ENCODE measurements at regions not wholly inside any gene's neighbourhood (a gene's known extent, or its start where the extent isn't known, plus 50 kb on each side); places are given as distances from the start of the nearest gene placed in this dataset.
A peak's percentile ranks its signal among the peaks of the same experiment; 100 is the strongest.

- DNase-seq = no peak
- no peak overlapping the region for H3K27ac Mint-ChIP-seq
- CTCF ChIA-PET = no interaction called here
- H3K9me3 Mint-ChIP-seq = peaks cover 31% of the 10 kb centered on the region
- H3K4me1 Mint-ChIP-seq = no peaks in the 10 kb centered on the region
- H3K4me3 Mint-ChIP-seq = no peak overlapping the region
- no peaks in the 10 kb centered on the region for H3K36me3 Mint-ChIP-seq
- no peaks in the 10 kb centered on the region for H3K27me3 Mint-ChIP-seq
Measured at GRCh38 chr19:28257396-28257795, 955.6 kb downstream of the UQCRFS1 start.

DNA sequence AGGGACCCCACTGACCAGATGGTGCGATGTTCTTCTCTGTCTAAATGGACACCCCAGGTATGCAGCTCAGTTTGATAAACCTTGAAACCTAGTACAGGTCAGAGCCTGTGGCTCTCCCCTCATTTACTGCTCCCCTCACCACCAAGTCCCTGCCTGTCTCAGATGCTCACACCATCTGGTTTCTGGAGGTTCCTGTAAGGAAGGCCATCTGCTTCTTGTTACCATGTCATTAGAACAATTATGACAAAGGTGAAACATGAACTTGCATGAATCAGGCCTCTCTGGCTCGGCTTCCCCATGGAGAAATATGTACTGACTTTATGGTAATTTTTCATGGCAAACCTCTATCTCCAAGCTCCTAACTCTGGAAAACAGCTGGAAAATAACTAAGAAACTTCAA, 965.7 kb downstream of the UQCRFS1 start:
- CTCF ChIA-PET = interaction anchor here (0.7 kb wide), 1 partner anchor 275 kb away, joined by 3 read pairs; no protein-coding TSS in a partner anchor
- H3K9me3 Mint-ChIP-seq = peaks cover 22% of the 10 kb centered on the region
- no peaks in the 10 kb centered on the region for H3K4me1 Mint-ChIP-seq

DNA sequence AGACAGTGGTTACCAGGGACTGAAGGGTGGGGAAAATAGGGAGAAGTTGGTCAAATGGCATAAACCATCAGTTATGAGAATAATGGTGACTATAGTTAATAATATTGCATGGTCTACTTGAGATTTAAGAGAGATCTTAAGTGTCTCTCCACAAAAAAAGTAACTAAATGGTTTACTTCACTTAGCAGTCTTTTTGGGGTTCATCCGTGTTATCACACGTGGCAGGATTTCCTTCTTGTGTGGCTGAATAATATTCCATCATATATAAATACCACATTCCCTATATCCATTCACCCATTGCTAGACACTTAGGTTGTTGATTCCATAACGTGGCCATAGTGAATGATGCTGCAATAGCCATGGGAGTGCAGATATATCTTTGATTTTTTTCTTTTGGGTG, 967.0 kb downstream of the UQCRFS1 start:
- H3K36me3 Mint-ChIP-seq = no peaks in the 10 kb centered on the region
- DNase-seq = no peak
- no peak overlapping the region for H3K27ac Mint-ChIP-seq
- H3K4me3 Mint-ChIP-seq = no peak overlapping the region
- no peaks in the 10 kb centered on the region for H3K27me3 Mint-ChIP-seq
- CTCF ChIA-PET = no interaction called here
- H3K4me1 Mint-ChIP-seq = no peaks in the 10 kb centered on the region
- H3K9me3 Mint-ChIP-seq = peaks cover 22% of the 10 kb centered on the region

More for the DNA sequence above, 965.7 kb downstream of the UQCRFS1 start:
- DNase-seq = no peak
- Mint-ChIP-seq H3K27me3 (no peaks in the 10 kb centered on the region), H3K4me3 (no peak overlapping the region), H3K27ac (no peak overlapping the region), H3K36me3 (no peaks in the 10 kb centered on the region)

DNA sequence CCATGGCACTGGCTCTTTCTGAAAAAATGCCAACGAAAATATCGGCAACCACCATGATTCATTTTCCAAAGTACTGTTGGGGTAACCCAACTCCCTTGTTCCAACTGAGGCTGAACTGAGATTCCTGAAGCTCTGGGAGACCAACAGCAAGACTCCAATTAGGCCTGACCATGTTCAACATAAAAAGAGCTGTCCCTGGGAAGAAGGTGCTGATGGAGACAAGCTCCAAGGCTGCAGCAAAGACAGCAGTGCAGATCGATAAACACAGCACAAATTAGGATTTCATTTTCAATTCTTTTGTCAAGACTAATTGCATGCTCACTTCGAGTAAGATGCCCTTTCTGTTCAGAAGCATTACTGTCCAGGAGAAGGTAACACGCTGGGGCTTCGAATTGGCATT, 968.0 kb downstream of the UQCRFS1 start:
- CTCF ChIA-PET = no interaction called here
- H3K9me3 Mint-ChIP-seq = peaks cover 18% of the 10 kb centered on the region
- DNase-seq = no peak
- no peak overlapping the region for H3K27ac Mint-ChIP-seq
- no peaks in the 10 kb centered on the region for H3K4me1 Mint-ChIP-seq
- H3K4me3 Mint-ChIP-seq = no peak overlapping the region
- no peaks in the 10 kb centered on the region for H3K27me3 Mint-ChIP-seq
- H3K36me3 Mint-ChIP-seq = no peaks in the 10 kb centered on the region

- Mint-ChIP-seq H3K4me1 (no peaks in the 10 kb centered on the region), H3K27me3 (no peaks in the 10 kb centered on the region), H3K9me3 (peaks cover 7% of the 10 kb centered on the region), H3K27ac (no peak overlapping the region), H3K4me3 (no peak overlapping the region), H3K36me3 (no peaks in the 10 kb centered on the region)
- peak; percentile 21 for DNase-seq
- CTCF ChIA-PET = interaction anchor here (2.1 kb wide), 1 partner anchor 391 kb away, joined by 8 read pairs; no protein-coding TSS in a partner anchor
Measured at GRCh38 chr19:28242317-28242927, 970.5 kb downstream of the UQCRFS1 start.

GRCh38 chr19:28239270-28239669, 973.7 kb downstream of the UQCRFS1 start:
- H3K4me3 Mint-ChIP-seq = no peak overlapping the region
- no peak overlapping the region for H3K27ac Mint-ChIP-seq
- H3K27me3 Mint-ChIP-seq = no peaks in the 10 kb centered on the region
- no peak for DNase-seq
- CTCF ChIA-PET = no interaction called here
- H3K36me3 Mint-ChIP-seq = no peaks in the 10 kb centered on the region
- peaks cover 6% of the 10 kb centered on the region for H3K9me3 Mint-ChIP-seq
- H3K4me1 Mint-ChIP-seq = no peaks in the 10 kb centered on the region

GRCh38 chr19:28238270-28238820, 974.6 kb downstream of the UQCRFS1 start:
- H3K9me3 Mint-ChIP-seq = peaks cover 10% of the 10 kb centered on the region
- H3K27me3 Mint-ChIP-seq = no peaks in the 10 kb centered on the region
- H3K4me3 Mint-ChIP-seq = no peak overlapping the region
- CTCF ChIA-PET = no interaction called here
- no peak overlapping the region for H3K27ac Mint-ChIP-seq
- no peaks in the 10 kb centered on the region for H3K36me3 Mint-ChIP-seq
- DNase-seq = no peak
- H3K4me1 Mint-ChIP-seq = no peaks in the 10 kb centered on the region

DNA sequence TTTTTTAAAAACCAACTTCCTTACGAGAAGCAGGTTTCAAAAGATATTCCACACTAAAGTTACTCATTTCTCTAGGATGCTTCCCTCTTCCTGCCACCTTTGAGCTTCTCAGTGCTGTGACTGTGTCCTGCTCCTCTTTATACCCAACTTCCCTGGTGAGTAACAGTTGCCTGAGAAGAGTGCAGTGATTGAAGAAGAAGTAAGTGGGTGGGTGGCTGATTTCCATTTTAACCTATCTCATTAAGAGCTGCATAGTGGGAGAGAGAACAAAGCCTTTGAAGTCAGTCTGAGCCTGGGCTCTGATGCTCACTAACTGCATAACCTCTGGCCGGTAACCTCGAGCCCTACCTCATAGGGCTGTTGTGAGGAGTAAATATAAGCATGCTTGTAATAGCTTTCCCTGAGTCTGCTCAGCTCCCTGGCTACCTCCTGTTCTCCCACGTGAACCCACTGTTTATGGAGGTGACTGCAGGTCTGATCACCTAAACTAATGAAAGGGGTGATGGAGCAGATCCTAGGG, 977.3 kb downstream of the UQCRFS1 start:
- Mint-ChIP-seq H3K4me3 (no peak overlapping the region), H3K27me3 (no peaks in the 10 kb centered on the region), H3K4me1 (no peaks in the 10 kb centered on the region), H3K9me3 (peaks cover 11% of the 10 kb centered on the region), H3K36me3 (no peaks in the 10 kb centered on the region), H3K27ac (no peak overlapping the region)
- CTCF ChIA-PET = no interaction called here
- DNase-seq = no peak

GRCh38 chr19:28234637-28235036, 978.3 kb downstream of the UQCRFS1 start:
- DNase-seq = no peak
- H3K36me3 Mint-ChIP-seq = no peaks in the 10 kb centered on the region
- H3K4me1 Mint-ChIP-seq = no peaks in the 10 kb centered on the region
- peaks cover 15% of the 10 kb centered on the region for H3K9me3 Mint-ChIP-seq
- H3K27ac Mint-ChIP-seq = no peak overlapping the region
- no peak overlapping the region for H3K4me3 Mint-ChIP-seq
- CTCF ChIA-PET = no interaction called here
- no peaks in the 10 kb centered on the region for H3K27me3 Mint-ChIP-seq

- no peak overlapping the region for H3K4me3 Mint-ChIP-seq
- H3K27me3 Mint-ChIP-seq = no peaks in the 10 kb centered on the region
- no peak for DNase-seq
- no peak overlapping the region for H3K27ac Mint-ChIP-seq
- no peaks in the 10 kb centered on the region for H3K4me1 Mint-ChIP-seq
- CTCF ChIA-PET = no interaction called here
- no peaks in the 10 kb centered on the region for H3K36me3 Mint-ChIP-seq
- peaks cover 16% of the 10 kb centered on the region for H3K9me3 Mint-ChIP-seq
Measured at GRCh38 chr19:28228854-28229253, 984.1 kb downstream of the UQCRFS1 start.

DNA sequence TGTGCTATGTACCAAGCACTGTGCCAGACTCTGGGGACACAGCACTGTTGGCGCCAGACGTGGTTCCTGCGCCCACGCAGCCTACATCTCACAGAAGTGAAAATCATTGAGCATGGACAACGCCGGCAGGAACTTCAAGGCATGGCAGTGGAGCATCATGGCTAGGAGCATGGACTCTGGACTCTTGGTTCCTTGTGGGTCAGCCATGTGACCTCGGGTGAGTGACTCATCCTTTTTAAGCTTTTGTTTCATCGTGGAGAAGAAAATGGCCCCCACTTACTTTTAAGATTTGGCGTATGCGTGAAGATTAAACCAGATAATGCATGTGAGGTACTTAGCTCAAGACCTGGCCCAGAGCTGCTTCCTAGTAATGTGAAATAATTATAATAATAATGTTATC, 988.5 kb downstream of the UQCRFS1 start:
- CTCF ChIA-PET = no interaction called here
- H3K4me3 Mint-ChIP-seq = no peak overlapping the region
- H3K4me1 Mint-ChIP-seq = no peaks in the 10 kb centered on the region
- H3K27me3 Mint-ChIP-seq = no peaks in the 10 kb centered on the region
- H3K9me3 Mint-ChIP-seq = peaks cover 24% of the 10 kb centered on the region
- DNase-seq = no peak
- H3K27ac Mint-ChIP-seq = no peak overlapping the region
- no peaks in the 10 kb centered on the region for H3K36me3 Mint-ChIP-seq

GRCh38 chr19:28221736-28222135, 991.2 kb downstream of the UQCRFS1 start:
- Mint-ChIP-seq H3K27me3 (no peaks in the 10 kb centered on the region), H3K4me3 (no peak overlapping the region), H3K27ac (no peak overlapping the region), H3K36me3 (no peaks in the 10 kb centered on the region), H3K4me1 (no peaks in the 10 kb centered on the region), H3K9me3 (peaks cover 29% of the 10 kb centered on the region)
- CTCF ChIA-PET = no interaction called here
- no peak for DNase-seq

GRCh38 chr19:28218728-28219127, 994.2 kb downstream of the UQCRFS1 start:
- H3K27me3 Mint-ChIP-seq = no peaks in the 10 kb centered on the region
- H3K27ac Mint-ChIP-seq = no peak overlapping the region
- no peaks in the 10 kb centered on the region for H3K36me3 Mint-ChIP-seq
- H3K4me1 Mint-ChIP-seq = no peaks in the 10 kb centered on the region
- CTCF ChIA-PET = no interaction called here
- no peak overlapping the region for H3K4me3 Mint-ChIP-seq
- DNase-seq = no peak
- peaks cover 28% of the 10 kb centered on the region for H3K9me3 Mint-ChIP-seq

GRCh38 chr19:28217022-28217421, 995.9 kb downstream of the UQCRFS1 start:
- Mint-ChIP-seq H3K27me3 (no peaks in the 10 kb centered on the region), H3K36me3 (no peaks in the 10 kb centered on the region), H3K4me3 (no peak overlapping the region), H3K9me3 (peaks cover 30% of the 10 kb centered on the region), H3K27ac (no peak overlapping the region), H3K4me1 (no peaks in the 10 kb centered on the region)
- DNase-seq = no peak
- CTCF ChIA-PET = no interaction called here

GRCh38 chr19:28213470-28214082, 999.4 kb downstream of the UQCRFS1 start:
- H3K4me1 Mint-ChIP-seq = no peaks in the 10 kb centered on the region
- CTCF ChIA-PET = no interaction called here
- no peaks in the 10 kb centered on the region for H3K27me3 Mint-ChIP-seq
- no peak overlapping the region for H3K4me3 Mint-ChIP-seq
- H3K9me3 Mint-ChIP-seq = peaks cover 25% of the 10 kb centered on the region
- no peak for DNase-seq
- H3K36me3 Mint-ChIP-seq = no peaks in the 10 kb centered on the region
- no peak overlapping the region for H3K27ac Mint-ChIP-seq
